H1 (cell line): ENCODE measurements at regions not wholly inside any gene's neighbourhood (a gene's known extent, or its start where the extent isn't known, plus 50 kb on each side); places are given as distances from the start of the nearest gene placed in this dataset.

Source experiments
- ATF3 ChIP-seq: IDR thresholded peaks from 2 replicates; pipeline ENCODE4 v1.6.1; 2011; ENCODE audit warnings: low read depth, mild to moderate bottlenecking, low read length; ENCODE audit not compliant: insufficient read depth
- CBX5 ChIP-seq: fragments of 300-800, 300-1000 bp; sonication (generic); IDR thresholded peaks from 2 replicates; pipeline ENCODE4 v1.7.1; 2016; ENCODE audit warnings: antibody characterized with exemption, low read length, low read depth
- CEBPB ChIP-seq: IDR thresholded peaks from 2 replicates; pipeline ENCODE4 v1.6.1; 2012; ENCODE audit warnings: low read depth, low read length
- CHD7 ChIP-seq: fragments of 300-600 bp; sonication (generic); IDR thresholded peaks from 2 replicates; pipeline ENCODE4 v1.7.1; 2012; ENCODE audit warnings: low read length, moderate library complexity, mild to moderate bottlenecking, inconsistent platforms; ENCODE audit not compliant: insufficient replicate concordance
- NRF1 ChIP-seq: IDR thresholded peaks from 2 replicates; pipeline ENCODE4 v1.6.1; 2011; ENCODE audit warnings: mild to moderate bottlenecking, low read depth, low read length, improper control_type of control experiment

- TF ChIP-seq CHD7, result no peak
- no peak for TF ChIP-seq CBX5
- TF ChIP-seq ATF3, result no peak
- TF ChIP-seq CEBPB, result no peak
- no peak for TF ChIP-seq NRF1
- TF ChIP-seq, all 59 proteins: peak for 0
Measured at GRCh38 chr2:75810611-75811330, 100.1 kb upstream of the GCFC2 start (continued).
